Activated naive CD8-positive, alpha-beta T cell (primary cell): ENCODE measurements at regions not wholly inside any gene's neighbourhood (a gene's known extent, or its start where the extent isn't known, plus 50 kb on each side); places are given as distances from the start of the nearest gene placed in this dataset.

Experiments used
- H3K27ac Mint-ChIP-seq: one replicate; pipeline ENCODE4 v1.8.0; 2021; ENCODE audit warnings: mixed read lengths
- H3K27me3 Mint-ChIP-seq: one replicate; pipeline ENCODE4 v1.8.0; 2021; ENCODE audit warnings: mixed read lengths
- H3K36me3 Mint-ChIP-seq: one replicate; pipeline ENCODE4 v1.8.0; 2021; ENCODE audit warnings: mixed read lengths
- H3K4me1 Mint-ChIP-seq: one replicate; pipeline ENCODE4 v1.8.0; 2021; ENCODE audit warnings: low read depth, mixed read lengths
- H3K4me3 Mint-ChIP-seq: one replicate; pipeline ENCODE4 v1.8.0; 2021; ENCODE audit warnings: mild to moderate bottlenecking, mixed read lengths
- H3K9me3 Mint-ChIP-seq: one replicate; pipeline ENCODE4 v1.8.0; 2021; ENCODE audit warnings: low read depth, mixed read lengths

GRCh38 chr12:39102474-39103209, 197.3 kb upstream of the CPNE8 start:
- Mint-ChIP-seq H3K9me3 (no peaks in the 10 kb centered on the region), H3K27ac (no peak overlapping the region), H3K4me1 (no peaks in the 10 kb centered on the region), H3K4me3 (no peak overlapping the region), H3K36me3 (no peaks in the 10 kb centered on the region), H3K27me3 (no peaks in the 10 kb centered on the region)

- H3K36me3 Mint-ChIP-seq: no peaks in the 10 kb centered on the region
- H3K4me1 Mint-ChIP-seq: no peaks in the 10 kb centered on the region
- H3K27me3 Mint-ChIP-seq: peaks cover 6% of the 10 kb centered on the region
- H3K9me3 Mint-ChIP-seq: no peaks in the 10 kb centered on the region
- H3K27ac Mint-ChIP-seq: no peak overlapping the region
- H3K4me3 Mint-ChIP-seq: no peak overlapping the region
Observed at GRCh38 chr12:39095636-39096330, 190.4 kb upstream of the CPNE8 start.

GRCh38 chr12:39081910-39082309, 176.5 kb upstream of the CPNE8 start:
- no peak overlapping the region for H3K4me3 Mint-ChIP-seq
- H3K36me3 Mint-ChIP-seq: no peaks in the 10 kb centered on the region
- H3K27me3 Mint-ChIP-seq: no peaks in the 10 kb centered on the region
- H3K4me1 Mint-ChIP-seq: no peaks in the 10 kb centered on the region
- no peak overlapping the region for H3K27ac Mint-ChIP-seq
- H3K9me3 Mint-ChIP-seq: no peaks in the 10 kb centered on the region

GRCh38 chr12:39077226-39077625, 171.8 kb upstream of the CPNE8 start:
- H3K4me1 Mint-ChIP-seq: no peaks in the 10 kb centered on the region
- H3K27me3 Mint-ChIP-seq: no peaks in the 10 kb centered on the region
- H3K27ac Mint-ChIP-seq: no peak overlapping the region
- H3K9me3 Mint-ChIP-seq: no peaks in the 10 kb centered on the region
- H3K36me3 Mint-ChIP-seq: no peaks in the 10 kb centered on the region
- H3K4me3 Mint-ChIP-seq: no peak overlapping the region

GRCh38 chr12:39074063-39074462, 168.7 kb upstream of the CPNE8 start:
- Mint-ChIP-seq H3K4me3 (no peak overlapping the region), H3K36me3 (no peaks in the 10 kb centered on the region), H3K9me3 (no peaks in the 10 kb centered on the region), H3K4me1 (no peaks in the 10 kb centered on the region), H3K27ac (no peak overlapping the region), H3K27me3 (no peaks in the 10 kb centered on the region)

- Mint-ChIP-seq H3K27ac (no peak overlapping the region), H3K27me3 (no peaks in the 10 kb centered on the region), H3K4me3 (no peak overlapping the region), H3K4me1 (no peaks in the 10 kb centered on the region), H3K36me3 (no peaks in the 10 kb centered on the region), H3K9me3 (no peaks in the 10 kb centered on the region)
Observed at GRCh38 chr12:39072658-39073057, 167.3 kb upstream of the CPNE8 start.

GRCh38 chr12:39071611-39072010, 166.2 kb upstream of the CPNE8 start:
- Mint-ChIP-seq H3K36me3 (no peaks in the 10 kb centered on the region), H3K27me3 (no peaks in the 10 kb centered on the region), H3K9me3 (no peaks in the 10 kb centered on the region), H3K4me3 (no peak overlapping the region), H3K4me1 (no peaks in the 10 kb centered on the region), H3K27ac (no peak overlapping the region)

- Mint-ChIP-seq H3K9me3 (no peaks in the 10 kb centered on the region), H3K27me3 (no peaks in the 10 kb centered on the region), H3K4me1 (no peaks in the 10 kb centered on the region), H3K27ac (no peak overlapping the region), H3K4me3 (no peak overlapping the region), H3K36me3 (no peaks in the 10 kb centered on the region)
Observed at GRCh38 chr12:39070775-39071174, 165.4 kb upstream of the CPNE8 start.

- H3K27me3 Mint-ChIP-seq: no peaks in the 10 kb centered on the region
- H3K4me1 Mint-ChIP-seq: no peaks in the 10 kb centered on the region
- H3K27ac Mint-ChIP-seq: no peak overlapping the region
- H3K4me3 Mint-ChIP-seq: no peak overlapping the region
- no peaks in the 10 kb centered on the region for H3K9me3 Mint-ChIP-seq
- H3K36me3 Mint-ChIP-seq: no peaks in the 10 kb centered on the region
Observed at GRCh38 chr12:39065455-39065854, 160.1 kb upstream of the CPNE8 start.

- no peak overlapping the region for H3K27ac Mint-ChIP-seq
- H3K4me3 Mint-ChIP-seq: no peak overlapping the region
- H3K4me1 Mint-ChIP-seq: no peaks in the 10 kb centered on the region
- no peaks in the 10 kb centered on the region for H3K27me3 Mint-ChIP-seq
- H3K36me3 Mint-ChIP-seq: no peaks in the 10 kb centered on the region
- H3K9me3 Mint-ChIP-seq: no peaks in the 10 kb centered on the region
Observed at GRCh38 chr12:39064708-39065107, 159.3 kb upstream of the CPNE8 start.

- H3K36me3 Mint-ChIP-seq: no peaks in the 10 kb centered on the region
- H3K4me3 Mint-ChIP-seq: no peak overlapping the region
- no peak overlapping the region for H3K27ac Mint-ChIP-seq
- H3K9me3 Mint-ChIP-seq: no peaks in the 10 kb centered on the region
- no peaks in the 10 kb centered on the region for H3K4me1 Mint-ChIP-seq
- no peaks in the 10 kb centered on the region for H3K27me3 Mint-ChIP-seq
Observed at GRCh38 chr12:39062266-39062996, 157.0 kb upstream of the CPNE8 start.

GRCh38 chr12:39061576-39061975, 156.2 kb upstream of the CPNE8 start:
- no peak overlapping the region for H3K27ac Mint-ChIP-seq
- H3K4me1 Mint-ChIP-seq: no peaks in the 10 kb centered on the region
- no peak overlapping the region for H3K4me3 Mint-ChIP-seq
- no peaks in the 10 kb centered on the region for H3K9me3 Mint-ChIP-seq
- H3K27me3 Mint-ChIP-seq: no peaks in the 10 kb centered on the region
- H3K36me3 Mint-ChIP-seq: no peaks in the 10 kb centered on the region

GRCh38 chr12:39048395-39048794, 143.0 kb upstream of the CPNE8 start:
- Mint-ChIP-seq H3K36me3 (no peaks in the 10 kb centered on the region), H3K4me1 (no peaks in the 10 kb centered on the region)

GRCh38 chr12:39047539-39048262, 142.3 kb upstream of the CPNE8 start:
- H3K27ac Mint-ChIP-seq: no peak overlapping the region
- H3K9me3 Mint-ChIP-seq: no peaks in the 10 kb centered on the region
- H3K4me3 Mint-ChIP-seq: no peak overlapping the region
- no peaks in the 10 kb centered on the region for H3K36me3 Mint-ChIP-seq
- H3K27me3 Mint-ChIP-seq: no peaks in the 10 kb centered on the region
- H3K4me1 Mint-ChIP-seq: no peaks in the 10 kb centered on the region

More at GRCh38 chr12:39048395-39048794, 143.0 kb upstream of the CPNE8 start:
- H3K4me3 Mint-ChIP-seq: no peak overlapping the region
- no peaks in the 10 kb centered on the region for H3K9me3 Mint-ChIP-seq
- H3K27ac Mint-ChIP-seq: no peak overlapping the region
- H3K27me3 Mint-ChIP-seq: no peaks in the 10 kb centered on the region

GRCh38 chr12:39044754-39045153, 139.4 kb upstream of the CPNE8 start:
- H3K27ac Mint-ChIP-seq: no peak overlapping the region
- H3K27me3 Mint-ChIP-seq: no peaks in the 10 kb centered on the region
- H3K9me3 Mint-ChIP-seq: no peaks in the 10 kb centered on the region
- H3K36me3 Mint-ChIP-seq: no peaks in the 10 kb centered on the region
- H3K4me1 Mint-ChIP-seq: no peaks in the 10 kb centered on the region
- no peak overlapping the region for H3K4me3 Mint-ChIP-seq
